Choroid plexus epithelial cell (primary cell): ENCODE measurements at regions not wholly inside any gene's neighbourhood (a gene's known extent, or its start where the extent isn't known, plus 50 kb on each side); places are given as distances from the start of the nearest gene placed in this dataset.
A peak's percentile ranks its signal among the peaks of the same experiment; 100 is the strongest.

Experiments
- DNase-seq: peaks from one replicate; pipeline ENCODE4 v3.0.0-alpha.2; 2010; ENCODE audit warnings: low read depth
- H3K4me3 ChIP-seq: 2 replicates; pipeline ENCODE4 v1.5.1; 2011; ENCODE audit warnings: low read depth, mild to moderate bottlenecking, control low read depth, low read length, moderate library complexity
- CTCF ChIP-seq: conservative IDR thresholded peaks from 2 replicates; pipeline ENCODE4 v1.5.1; 2011; ENCODE audit warnings: low read depth, mild to moderate bottlenecking, control low read depth, inconsistent platforms, low read length, moderate library complexity

DNA sequence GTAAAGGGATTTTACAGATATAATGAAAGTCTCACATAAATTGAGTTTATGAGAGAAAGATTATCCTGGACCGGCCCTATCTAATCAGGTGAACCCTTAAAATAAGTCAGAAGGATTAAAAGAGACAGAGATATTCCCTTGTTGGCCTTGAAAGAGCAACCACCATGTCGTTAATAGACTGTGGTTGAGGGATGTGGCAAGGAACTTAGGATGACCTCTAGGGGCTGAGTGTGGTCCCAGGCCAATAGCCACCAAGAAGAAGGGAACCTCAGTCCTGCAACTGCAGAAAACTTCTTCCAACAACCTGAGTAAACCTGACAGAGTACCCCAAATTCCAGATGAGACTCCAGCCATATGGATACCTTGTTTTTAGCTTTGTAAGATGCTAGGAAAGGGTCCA lies 121.5 kb downstream of the POLR1F start:
- peak; percentile 4 for TF ChIP-seq CTCF
- no peak for DNase-seq
- H3K4me3 ChIP-seq: no peak overlapping the region

DNA sequence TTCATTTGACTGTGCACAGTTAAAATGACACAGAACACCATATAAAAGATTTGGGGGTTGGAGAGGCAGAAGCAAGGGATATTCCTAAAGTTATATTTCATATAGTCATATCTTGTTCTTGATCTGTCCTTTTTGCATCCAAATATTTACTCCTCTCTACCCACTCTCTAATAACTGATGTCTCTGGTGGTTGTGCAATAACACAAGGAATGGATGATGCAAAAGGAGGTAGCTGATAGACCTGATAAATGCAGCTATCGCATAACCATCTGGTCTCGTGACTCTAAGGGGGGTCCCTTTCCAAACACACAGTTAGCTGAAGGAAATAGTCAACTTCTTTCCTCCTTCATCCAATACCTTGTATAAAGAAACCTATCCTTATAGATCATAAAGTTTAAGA lies 123.1 kb downstream of the POLR1F start:
- peak; percentile 39 for DNase-seq
- TF ChIP-seq CTCF: no peak

DNA sequence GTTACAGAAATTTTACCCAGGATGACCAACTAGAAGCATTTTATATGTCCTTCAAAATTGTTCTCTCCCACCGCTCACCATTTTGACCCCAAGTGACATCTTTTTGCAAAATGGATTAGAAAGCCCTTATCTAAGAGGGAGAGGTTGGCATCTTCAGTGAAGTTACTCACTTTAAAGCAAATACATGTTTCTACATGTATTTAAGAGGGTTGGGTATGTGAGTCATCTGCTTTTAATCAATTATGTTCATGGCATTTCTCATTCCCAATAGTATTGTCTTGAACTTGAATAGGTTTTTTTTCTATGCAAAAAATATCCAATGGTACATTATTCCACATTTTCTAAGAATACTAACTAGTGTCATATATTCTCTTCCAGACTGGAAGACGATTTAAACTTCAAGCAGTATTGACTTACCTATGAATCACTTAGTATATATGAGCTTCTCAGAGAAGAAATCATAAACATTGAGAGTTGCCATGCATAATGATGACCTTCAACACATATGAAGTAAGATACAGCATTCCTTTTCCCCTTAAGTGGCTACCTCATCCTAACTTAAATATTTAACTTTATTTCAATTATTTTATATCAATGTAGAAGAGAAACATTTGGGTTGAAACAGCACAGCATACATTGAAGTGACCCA lies 132.8 kb downstream of the POLR1F start:
- TF ChIP-seq CTCF: no peak
- H3K4me3 ChIP-seq: no peak overlapping the region
- no peak for DNase-seq

More for the DNA sequence above, 123.1 kb downstream of the POLR1F start:
- no peak overlapping the region for H3K4me3 ChIP-seq

DNA sequence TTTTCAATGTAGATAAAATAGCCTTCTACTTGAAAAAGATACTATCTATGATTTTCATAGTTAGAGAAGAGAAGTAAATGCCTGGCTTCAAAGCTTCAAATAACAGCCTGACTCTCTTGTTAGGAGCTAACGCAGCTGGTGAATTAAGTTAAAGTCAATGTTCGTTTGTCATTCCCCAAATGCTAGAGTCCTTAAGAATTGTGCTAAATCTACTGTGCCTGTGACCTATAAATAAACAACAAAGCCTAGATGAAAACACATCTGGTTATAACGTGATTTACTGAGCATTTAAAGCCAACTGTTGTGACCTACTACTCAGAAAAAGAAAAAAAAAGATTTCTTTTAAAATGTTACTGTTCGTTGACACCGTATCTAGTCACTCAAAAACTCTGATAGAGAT lies 134.7 kb downstream of the POLR1F start:
- TF ChIP-seq CTCF: no peak
- no peak for DNase-seq
- H3K4me3 ChIP-seq: no peak overlapping the region

DNA sequence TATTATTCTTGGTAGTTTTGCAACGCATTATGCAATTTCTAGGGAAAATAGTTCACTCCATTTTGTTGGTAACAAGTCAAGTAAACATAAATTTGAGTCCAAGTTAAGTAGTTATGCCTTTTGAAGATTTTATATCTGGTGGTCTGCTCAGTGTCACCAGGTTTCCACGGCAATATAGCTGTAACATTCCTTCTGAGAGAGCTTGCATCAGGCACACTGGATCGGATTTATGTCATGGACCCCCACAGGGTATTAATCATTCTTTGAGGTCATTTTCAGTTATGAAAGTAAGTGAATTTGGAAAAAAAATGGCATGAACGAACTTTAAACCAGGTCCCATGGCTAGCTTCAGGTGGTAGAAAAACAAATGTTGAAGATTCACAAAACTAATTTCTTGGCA lies 136.3 kb downstream of the POLR1F start:
- TF ChIP-seq CTCF: no peak
- H3K4me3 ChIP-seq: no peak overlapping the region
- peak; percentile 96 for DNase-seq

DNA sequence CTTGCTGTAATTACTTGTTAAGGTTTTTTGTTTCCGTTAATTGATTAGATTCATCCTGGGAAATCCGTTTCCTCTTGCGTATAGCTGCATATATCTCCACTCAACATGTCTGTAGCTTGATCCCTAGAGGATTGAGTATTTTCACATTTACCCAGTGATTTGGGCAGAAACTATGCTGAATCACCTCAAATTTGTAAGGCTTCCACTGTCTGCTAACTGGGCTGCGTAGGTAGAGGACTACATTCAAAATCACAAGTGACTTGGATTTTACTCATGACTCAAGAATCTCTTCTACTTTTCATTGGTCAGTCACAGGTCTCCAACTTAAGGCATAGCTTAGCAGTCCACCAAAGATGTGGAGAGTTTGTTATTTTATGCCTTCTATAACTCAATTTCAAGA lies 141.8 kb downstream of the POLR1F start:
- H3K4me3 ChIP-seq: no peak overlapping the region
- no peak for DNase-seq
- no peak for TF ChIP-seq CTCF

DNA sequence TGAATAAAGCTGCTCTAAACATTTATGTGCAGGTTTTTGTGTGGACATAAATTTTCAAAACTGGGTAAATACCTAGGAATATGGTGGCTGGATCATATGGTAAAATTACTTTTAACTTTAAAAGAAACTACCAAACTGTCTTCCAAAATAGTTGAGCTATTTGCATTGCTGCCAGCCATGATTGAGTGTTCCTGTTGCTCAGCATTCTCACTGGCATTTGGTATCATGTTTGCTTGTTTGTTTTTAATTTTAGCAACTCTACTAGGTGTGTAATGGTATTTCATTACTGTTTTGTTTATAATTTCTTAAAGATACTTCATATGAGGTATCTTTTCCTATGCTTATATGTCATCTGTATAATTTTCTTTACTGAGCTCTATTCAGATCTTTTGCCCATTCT lies 143.2 kb downstream of the POLR1F start:
- no peak overlapping the region for H3K4me3 ChIP-seq
- no peak for TF ChIP-seq CTCF
- DNase-seq: no peak
